AG10803 (cell line): ENCODE measurements at regions not wholly inside any gene's neighbourhood (a gene's known extent, or its start where the extent isn't known, plus 50 kb on each side); places are given as distances from the start of the nearest gene placed in this dataset.

Source experiments
- DNase-seq: peaks from one replicate; pipeline ENCODE4 v3.0.0; 2010; ENCODE audit warnings: low read depth
- H3K4me3 ChIP-seq: 2 replicates; pipeline ENCODE4 v1.5.1; 2011; ENCODE audit warnings: mild to moderate bottlenecking, low read length, control low read depth
- TF ChIP-seq, protein P1 (sequence below): conservative IDR thresholded peaks from 2 replicates; pipeline ENCODE4 v1.5.1; 2011; ENCODE audit warnings: mild to moderate bottlenecking, low read length, control low read depth, inconsistent platforms

GRCh38 chr12:69052613-69053408 is 119.8 kb upstream of the CPM start:
- H3K4me3 ChIP-seq: peak overlapping the region; percentile 9; the same call in 1 of the 2 replicates
- DNase-seq: peak; percentile 94
- TF ChIP-seq, protein P1, sequence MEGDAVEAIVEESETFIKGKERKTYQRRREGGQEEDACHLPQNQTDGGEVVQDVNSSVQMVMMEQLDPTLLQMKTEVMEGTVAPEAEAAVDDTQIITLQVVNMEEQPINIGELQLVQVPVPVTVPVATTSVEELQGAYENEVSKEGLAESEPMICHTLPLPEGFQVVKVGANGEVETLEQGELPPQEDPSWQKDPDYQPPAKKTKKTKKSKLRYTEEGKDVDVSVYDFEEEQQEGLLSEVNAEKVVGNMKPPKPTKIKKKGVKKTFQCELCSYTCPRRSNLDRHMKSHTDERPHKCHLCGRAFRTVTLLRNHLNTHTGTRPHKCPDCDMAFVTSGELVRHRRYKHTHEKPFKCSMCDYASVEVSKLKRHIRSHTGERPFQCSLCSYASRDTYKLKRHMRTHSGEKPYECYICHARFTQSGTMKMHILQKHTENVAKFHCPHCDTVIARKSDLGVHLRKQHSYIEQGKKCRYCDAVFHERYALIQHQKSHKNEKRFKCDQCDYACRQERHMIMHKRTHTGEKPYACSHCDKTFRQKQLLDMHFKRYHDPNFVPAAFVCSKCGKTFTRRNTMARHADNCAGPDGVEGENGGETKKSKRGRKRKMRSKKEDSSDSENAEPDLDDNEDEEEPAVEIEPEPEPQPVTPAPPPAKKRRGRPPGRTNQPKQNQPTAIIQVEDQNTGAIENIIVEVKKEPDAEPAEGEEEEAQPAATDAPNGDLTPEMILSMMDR: peak; percentile 38

- H3K4me3 ChIP-seq: no peak overlapping the region
- TF ChIP-seq, protein P1: no peak
- DNase-seq: no peak
Measured at GRCh38 chr12:69054343-69055056, 121.5 kb upstream of the CPM start.

DNA sequence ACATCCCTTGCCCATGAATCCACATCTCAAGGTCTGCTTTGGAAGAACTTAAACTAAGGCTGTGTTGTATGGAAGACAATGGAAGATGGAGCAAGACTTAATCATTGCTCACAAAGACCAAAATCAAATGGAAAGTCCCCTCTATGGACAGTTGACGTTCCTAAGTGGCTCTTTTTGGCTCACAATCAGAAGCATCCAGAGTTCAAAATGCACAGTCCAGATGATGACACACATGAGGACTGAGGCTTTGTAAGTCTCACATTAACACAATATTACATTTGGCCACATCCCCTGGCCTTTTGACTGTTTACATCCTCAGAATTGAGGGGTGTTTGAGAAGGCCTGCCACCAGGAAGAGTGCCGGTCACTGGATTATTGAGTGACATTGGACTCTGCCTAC is 122.3 kb upstream of the CPM start:
- DNase-seq: no peak
- no peak overlapping the region for H3K4me3 ChIP-seq
- TF ChIP-seq, protein P1: no peak

DNA sequence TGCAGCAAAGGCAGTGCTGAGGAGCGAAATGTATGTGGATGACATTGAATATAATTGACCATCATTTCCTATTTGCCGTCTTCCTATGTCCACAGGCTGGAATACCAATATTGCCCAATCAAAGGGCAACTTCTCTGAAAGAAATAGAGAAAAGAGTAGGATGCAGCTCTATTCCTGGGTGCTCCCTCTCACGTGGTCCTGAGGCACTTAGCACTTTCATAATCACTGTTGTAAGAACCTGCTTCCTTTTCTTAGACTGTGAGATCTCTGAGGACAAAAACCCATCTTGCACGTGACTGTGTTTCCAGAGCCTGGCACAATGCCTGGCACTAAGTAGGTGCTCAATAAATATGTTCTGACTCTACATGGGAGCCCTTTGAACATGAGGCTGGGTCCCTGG is 122.7 kb upstream of the CPM start:
- no peak overlapping the region for H3K4me3 ChIP-seq
- TF ChIP-seq, protein P1: no peak
- DNase-seq: no peak

DNA sequence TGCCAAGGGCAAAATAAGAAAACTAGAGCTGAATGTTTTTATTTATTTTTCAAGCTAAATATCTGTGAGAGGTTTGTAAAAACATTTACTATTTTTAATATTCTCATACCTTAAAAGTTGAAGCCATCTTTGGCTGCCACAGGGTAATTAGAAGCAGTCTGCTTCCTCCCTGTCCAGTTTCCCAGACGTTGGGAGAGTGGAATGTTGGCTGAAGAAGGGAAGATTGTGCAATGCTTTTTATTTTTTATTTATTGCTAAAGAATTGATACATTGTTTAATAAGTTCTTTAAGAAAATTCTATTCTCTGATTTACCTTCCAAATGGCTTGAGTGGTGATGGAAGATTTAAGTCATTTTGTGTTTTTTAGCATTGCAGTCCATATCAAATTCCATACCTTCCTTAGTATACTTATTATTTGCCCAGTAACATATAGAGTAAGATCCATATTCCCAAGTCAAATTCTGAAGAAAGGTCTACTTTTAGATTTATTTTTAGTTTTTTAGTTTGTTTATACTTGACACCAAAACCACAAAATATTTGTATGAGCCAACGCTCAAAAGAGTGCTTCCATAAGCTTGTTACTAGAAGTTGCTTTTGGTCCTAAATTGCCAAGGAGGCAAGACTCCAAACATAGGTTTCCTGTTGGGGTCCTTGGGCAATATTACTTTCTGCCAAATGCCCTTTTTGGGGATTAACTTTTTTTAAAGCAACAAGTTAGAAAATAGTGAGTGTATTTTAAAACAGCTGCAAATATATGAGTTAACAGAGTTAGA is 124.0 kb upstream of the CPM start:
- peak; percentile 93 for DNase-seq
- no peak overlapping the region for H3K4me3 ChIP-seq

GRCh38 chr12:69057742-69058141 is 124.8 kb upstream of the CPM start:
- H3K4me3 ChIP-seq: no peak overlapping the region
- no peak for DNase-seq
- TF ChIP-seq, protein P1: no peak

More for the DNA sequence above, 124.0 kb upstream of the CPM start:
- TF ChIP-seq, protein P1: no peak
